GM21390 (cell line): ENCODE measurements at regions not wholly inside any gene's neighbourhood (a gene's known extent, or its start where the extent isn't known, plus 50 kb on each side); places are given as distances from the start of the nearest gene placed in this dataset.

ENCODE experiments used
- ATAC-seq: cut with Tn5 transposase; IDR thresholded peaks from one replicate; pipeline ENCODE4 v1.9.1; 2021; ENCODE audit not compliant: unreplicated experiment

DNA sequence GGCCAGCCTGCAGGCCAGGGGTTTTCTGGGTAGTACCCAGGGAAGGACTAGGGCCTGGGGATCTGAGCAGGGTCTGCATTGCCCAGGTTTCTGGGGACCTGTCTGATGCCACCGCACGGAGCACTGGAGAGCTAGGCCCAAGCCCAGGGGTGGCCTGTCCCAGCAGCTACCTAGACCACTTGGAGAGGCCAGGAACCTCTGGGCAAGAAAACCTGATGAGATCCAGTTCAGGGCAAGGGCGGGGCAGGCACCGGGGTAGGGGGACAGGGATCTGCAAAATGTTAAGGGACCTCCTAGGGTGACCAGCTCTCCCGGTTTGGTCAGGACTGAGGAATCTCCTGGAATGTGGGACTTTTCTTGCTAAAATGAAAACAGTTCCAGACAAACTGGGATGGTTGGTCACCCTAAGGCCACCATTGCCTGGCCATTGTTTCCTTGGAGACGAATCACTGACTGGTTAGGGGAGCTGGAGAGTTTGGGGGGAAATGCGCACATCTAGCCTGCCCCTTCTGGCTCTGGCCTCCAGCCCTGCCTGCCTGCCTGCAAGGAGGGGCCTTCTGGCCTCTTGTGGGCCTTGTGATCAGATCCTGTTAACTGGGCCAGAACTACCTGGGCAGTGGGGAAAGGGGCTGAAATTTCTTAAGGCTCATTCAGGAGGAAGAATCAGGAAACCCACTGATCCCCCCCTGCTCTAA lies 117.4 kb upstream of the TLE3 start:
- ATAC-seq, result no peak

DNA sequence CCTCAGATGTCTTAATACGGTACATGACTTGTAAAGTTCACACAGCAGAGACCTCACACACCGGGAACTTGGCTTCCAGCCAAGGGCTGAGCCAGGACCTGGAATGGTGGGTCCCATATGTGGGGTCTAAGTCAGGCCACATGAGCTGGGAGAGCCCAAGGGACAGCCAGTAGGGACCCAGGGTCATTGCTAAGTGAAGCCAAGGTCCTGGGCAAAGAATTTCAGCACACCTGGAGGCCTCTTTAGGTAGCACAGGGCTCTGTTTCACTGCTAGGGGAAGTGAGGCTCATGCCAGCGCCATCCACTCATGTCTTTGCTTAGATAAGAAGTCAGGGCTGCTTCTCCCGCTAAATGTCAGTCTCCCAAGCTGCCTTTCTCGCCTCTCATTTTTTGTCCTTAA lies 116.6 kb upstream of the TLE3 start:
- no peak for ATAC-seq

DNA sequence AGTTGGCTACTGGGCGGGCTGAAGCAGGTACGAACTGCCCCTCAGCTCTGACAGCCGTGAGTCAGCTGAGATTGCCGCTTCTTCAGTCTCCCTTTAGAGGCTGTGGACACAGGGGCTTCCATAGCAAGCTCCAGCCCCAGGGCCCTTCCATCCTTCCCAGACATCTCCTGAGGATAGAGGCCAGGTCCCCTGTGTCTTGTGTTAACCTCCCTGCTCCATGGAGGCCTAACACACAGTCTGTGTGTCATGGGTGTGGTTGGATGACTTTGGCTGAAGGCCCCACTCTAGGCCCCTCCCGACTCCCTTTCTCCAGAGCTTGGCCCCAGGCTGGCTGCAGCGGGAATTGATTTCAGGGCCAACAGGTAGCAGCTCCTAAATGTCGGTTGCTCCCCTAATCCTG lies 116.1 kb upstream of the TLE3 start:
- no peak for ATAC-seq

DNA sequence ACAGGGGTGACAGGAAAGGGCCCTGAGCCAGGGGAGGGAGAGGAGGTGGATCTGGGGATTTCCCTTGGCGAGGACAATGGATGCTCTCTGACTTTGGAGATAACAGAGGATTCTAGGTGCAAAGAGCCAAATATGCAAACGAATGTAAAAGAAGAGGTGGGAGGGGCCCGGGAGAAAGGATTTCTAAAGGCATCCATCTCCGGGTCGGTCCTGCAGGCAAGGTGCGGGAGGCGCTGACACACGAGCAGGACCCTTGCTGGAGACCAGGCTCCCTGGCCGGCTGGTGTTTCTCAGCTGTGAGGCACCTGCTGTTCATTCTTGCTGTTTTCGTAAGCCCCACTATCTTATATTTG lies 115.2 kb upstream of the TLE3 start:
- ATAC-seq, result no peak

DNA sequence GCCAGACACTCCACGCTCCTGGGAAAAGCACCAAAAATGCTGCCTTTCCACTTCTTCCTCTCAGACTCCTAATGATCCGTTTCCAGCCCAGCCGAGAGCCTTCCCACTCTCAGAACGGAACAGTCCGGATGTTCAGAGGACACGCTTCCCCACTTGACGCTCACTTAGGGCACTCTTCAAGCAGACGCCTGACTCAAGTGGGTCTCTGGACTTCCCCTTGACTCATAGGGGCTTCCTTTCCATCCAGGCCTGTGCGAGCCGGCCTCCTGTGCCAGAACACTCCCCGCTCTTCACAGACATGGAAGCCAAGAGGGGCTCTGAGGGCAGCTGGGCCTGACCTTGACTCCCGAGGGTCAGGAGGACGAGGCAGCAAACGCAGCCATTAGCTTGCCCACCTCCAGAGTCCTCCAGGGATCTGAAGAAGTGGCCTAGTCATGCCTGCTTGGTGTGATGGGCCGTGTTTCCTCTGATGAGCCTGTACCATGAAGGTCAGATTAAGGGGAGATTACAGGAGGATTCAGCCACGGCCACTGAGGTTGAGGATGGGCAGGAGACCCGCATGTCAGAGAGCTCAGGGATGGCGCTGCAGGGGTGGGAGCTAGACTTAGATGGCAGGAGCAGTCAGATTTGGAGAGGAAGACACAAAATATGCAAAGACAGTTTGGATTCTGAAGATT lies 114.7 kb upstream of the TLE3 start:
- ATAC-seq, result no peak

DNA sequence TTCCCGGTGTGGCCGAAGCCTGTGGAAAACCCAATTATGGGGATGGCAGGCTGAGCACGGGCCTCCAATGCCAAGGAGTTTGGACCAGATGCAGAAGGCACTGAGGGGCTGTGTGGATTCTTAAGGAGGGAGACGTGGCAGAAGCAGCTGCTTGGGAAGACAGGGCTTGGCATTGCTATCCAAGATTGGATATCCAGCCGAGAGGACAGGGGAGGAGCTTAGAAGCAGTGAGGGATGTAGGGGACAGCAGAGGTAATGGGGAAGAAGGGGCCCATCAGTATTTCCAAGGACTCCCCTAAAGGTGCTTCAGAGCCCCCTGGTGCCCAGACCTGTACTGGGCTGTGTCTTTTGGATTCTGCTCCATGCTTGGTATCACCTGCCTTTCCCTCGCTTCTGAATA lies 112.8 kb upstream of the TLE3 start:
- ATAC-seq, result no peak

DNA sequence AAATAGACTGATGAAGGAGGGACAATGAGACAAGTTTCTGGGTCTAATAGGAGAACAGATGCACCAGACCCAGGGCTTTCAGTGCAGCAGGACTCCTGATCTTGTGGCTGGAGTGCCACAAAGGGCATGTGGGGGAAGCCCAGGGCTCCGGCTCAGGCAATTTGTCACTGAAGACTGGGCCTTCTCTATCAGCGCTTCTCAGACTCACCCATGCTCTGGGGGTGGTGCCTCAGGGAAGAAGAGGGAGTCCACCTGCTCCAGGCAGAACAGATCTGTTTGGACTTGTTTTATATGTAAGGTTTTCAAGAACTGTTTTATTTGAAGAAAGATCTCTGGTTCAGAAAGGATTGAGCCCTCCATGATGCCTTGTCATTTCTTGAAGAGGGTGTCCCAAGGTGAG lies 112.4 kb upstream of the TLE3 start:
- ATAC-seq, result no peak

DNA sequence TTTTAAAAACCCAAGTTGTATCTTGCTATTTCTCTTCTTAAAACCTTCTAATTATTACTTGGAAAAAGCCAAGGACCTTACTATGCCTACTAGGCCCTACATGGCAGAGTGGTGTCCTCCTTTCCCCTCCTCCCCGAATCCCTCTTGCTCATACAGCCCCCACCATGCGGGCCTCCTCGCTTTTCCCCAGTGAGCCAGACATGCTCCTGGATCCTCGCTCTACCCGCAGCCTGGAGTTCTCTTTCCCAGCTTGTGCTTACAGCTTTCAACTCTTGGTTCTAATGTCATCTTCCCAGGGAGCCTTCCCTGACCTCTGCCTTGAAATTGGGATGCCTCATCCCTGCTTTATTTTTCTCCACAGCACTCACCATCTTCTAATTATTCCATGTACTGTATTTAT lies 111.8 kb upstream of the TLE3 start:
- no peak for ATAC-seq

DNA sequence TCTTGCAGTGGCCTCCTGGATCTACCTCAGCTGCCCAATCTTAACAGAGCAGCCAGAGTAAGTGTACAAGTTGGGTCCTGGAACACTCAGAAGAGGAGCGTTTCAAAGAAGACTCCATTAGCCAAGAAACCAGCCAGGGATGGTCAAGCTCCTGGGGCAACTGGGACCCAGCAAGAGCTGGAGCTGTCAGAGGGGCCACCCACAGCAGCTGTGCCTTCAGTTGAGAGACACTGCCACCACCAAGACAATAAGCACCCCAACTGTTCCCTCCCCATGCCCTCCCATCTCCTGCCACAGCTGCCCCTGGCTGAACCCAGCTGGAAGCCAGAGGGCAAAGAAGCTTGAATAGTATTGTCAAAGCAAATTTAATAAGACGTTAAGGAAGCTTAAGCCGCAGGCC lies 110.6 kb upstream of the TLE3 start:
- ATAC-seq, result no peak

DNA sequence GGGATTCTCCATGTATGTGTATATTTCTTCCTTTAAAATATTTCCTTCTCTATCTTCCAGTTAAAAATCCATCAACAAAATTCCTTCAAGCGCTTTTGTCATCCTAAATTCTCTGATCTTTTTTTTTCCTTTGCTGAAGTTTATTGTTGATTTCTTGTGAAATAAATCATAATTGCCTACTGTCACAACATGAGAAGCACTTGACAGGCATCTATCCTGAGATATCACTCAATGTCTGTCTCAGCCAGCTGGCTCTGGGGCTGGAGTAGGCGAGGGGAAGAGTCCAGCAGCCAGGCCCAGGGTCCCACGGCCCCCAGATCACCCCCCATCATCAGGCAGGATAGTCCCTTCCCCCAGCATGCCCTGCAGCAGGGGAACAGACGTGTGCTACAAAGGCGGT lies 109.0 kb upstream of the TLE3 start:
- ATAC-seq, result no peak

DNA sequence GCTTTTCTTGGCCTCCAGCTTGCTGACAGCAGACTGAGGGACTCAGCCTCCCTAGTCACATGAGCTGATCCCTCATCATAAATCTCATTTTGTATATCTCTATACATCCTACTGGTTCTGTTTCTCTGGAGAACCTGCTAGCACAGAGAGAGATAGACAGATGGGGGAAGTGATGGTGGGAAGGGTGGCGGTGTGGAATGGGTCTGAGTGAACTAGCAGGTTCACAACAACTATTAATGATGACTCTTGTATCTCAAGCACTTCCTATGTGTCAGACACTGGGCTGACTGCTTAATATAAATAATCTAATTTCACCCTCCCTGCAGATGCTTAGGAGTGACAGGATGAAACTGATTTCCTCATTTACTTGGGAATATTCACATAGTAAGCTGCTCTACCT lies 106.9 kb upstream of the TLE3 start:
- no peak for ATAC-seq

DNA sequence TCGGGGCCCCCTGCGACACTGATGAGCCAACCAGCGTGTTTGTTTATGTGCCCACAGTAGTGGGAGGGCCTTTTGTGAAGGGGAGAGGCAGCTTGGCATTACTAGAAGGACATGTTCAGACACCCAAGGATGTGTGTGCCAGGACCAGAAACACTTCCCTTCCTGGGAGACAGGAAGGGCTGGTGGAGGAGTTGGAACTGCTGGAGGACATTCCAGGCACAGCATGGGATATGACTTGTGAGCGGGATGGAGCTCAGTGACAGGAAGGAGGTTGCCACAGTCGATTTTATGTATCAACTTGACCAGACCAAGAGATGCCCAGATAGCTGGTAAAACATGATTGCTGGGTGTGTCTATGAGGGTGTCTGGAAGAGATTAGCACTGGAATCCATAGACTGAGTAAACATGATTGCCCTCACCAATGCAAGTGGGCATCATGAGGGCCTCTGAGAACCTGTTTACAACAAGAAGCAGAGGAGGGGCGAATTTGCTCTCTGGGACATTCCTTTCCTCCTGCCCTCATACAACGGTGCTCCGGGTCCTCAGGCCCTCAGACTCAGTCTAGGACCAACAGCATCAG lies 106.4 kb upstream of the TLE3 start:
- ATAC-seq, result no peak

DNA sequence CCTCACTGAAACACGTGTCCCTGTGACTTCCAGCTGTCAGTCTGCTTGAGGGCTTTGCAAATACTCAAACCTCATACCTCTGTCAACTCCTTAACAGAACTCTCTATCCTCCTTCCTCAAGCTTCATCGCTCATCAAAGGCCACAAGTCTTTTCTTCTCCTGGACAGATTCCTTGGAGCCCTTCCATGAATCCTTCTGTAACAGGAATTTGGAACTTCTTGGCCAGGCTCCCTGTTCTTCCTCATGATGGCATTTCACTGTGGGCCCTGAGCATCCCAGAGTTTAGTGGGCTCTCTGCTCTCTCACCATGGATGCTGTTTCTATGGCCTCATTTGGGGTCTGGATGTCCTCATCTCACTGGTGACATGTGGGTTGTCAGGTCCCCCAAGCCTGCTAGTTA lies 105.0 kb upstream of the TLE3 start:
- no peak for ATAC-seq

DNA sequence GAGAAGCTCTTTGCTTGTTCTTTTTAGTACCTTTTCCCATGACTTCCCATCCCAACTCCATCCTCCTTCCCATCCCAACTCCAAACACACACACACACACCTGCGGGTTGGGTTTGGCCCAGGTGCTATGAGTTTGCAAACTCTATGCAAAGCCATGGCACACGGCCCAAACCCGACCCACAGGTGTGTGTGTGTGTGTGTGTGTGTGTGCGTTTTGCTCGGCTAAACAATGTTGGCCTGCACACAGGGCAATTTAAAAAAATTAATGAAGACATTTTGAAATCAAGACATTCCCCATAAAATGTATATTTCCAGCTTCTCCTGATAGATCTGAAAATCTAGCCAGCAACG lies 103.7 kb upstream of the TLE3 start:
- no peak for ATAC-seq

DNA sequence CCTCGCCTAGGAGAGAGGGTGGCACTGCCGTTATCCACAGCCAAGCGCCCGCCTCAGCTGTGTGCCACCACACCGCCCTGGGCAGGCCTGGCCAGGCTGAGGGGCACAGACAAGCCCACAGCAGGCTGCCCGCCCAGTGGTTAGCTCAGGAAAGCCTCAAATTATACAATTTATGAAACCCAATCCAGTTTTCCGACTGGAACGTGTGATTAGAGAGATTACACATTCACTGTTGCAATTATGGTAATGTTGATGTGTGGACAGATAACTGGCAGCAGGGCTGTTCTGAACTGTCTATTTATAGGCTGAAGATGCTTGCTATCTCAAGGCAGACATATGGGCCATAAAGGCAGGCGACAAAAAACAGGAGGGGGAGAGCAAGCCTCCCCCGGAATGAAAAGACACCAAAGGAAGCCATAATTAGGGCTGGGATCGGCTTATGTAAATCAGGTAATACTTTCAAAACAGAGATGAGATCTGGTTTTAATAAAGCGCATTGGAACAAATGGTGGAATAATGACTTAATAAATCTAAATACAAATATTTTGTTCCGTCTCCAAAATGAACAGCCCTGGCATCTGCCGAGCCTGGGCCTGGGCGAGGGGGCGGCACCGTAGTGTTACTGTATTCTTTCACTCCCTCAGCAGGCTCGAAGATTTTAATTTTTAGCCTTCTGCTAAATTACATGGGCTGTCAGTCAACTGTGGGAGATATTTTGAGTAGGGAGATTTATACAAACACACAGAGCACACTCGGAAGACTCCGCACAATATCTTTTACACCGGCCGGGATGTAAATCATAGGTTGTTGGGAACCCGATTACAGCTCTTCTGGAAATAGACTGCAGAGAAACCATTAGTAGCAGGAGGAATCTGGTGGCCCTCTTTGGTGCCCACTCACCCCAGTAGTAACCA lies 103.1 kb upstream of the TLE3 start:
- ATAC-seq, result no peak

DNA sequence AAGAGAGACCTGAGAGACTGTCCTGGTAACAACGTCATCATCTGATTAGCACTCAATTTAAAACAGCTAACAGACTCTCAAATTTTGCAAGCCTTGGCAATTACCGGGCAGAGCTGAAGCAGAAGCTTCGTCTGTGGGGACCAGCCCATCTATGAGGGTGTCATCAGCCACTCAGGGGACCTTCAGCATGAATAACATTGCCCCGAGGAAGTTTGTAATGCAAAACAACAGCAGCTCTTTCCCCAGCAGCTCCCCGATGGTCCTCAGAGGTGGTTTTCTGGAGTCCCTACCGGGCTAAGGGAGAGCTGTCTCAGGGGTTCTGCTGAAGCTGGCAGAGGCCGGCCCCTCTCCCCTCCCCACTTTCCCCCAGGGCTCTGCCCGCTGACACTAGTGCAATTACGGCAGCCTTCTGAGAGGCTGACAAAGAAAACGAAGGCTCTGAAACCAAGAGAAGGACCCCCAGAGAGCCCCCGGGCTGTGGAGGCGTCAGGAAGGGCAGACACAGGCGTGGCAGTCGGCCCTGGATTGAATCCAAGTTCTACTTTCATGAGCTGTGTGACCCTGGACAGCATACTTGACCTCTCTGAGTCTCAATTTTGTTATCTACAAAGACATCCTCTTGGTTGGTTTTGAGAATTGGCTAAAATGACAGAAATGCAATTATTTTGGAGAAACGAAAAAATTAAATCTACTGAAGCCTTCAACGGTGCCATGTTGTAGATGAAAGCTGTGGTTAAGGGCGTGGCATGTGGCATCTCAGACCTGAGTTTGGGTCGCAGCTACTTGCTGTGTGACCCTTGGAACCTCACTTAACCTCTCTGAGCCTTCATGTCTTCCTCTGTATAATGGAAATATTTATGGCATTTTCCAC lies 102.1 kb upstream of the TLE3 start:
- no peak for ATAC-seq

DNA sequence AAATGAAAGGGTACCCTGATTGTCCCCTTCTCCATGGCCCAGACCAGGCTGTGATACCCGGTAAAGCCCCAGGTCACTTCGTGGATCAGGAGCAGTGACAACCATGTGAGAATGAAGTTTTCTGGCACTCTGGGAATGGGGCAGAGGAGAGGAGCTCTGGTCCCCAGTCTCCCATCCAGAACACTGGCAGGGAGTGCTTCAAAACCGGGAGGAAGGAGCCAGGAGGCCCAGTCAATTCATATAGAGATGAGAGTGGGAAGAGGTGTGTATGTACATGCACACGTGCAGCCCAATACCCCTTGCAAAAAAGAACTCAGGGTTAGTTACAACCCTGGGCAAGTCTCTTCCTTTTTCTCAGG lies 101.4 kb upstream of the TLE3 start:
- ATAC-seq, result no peak

DNA sequence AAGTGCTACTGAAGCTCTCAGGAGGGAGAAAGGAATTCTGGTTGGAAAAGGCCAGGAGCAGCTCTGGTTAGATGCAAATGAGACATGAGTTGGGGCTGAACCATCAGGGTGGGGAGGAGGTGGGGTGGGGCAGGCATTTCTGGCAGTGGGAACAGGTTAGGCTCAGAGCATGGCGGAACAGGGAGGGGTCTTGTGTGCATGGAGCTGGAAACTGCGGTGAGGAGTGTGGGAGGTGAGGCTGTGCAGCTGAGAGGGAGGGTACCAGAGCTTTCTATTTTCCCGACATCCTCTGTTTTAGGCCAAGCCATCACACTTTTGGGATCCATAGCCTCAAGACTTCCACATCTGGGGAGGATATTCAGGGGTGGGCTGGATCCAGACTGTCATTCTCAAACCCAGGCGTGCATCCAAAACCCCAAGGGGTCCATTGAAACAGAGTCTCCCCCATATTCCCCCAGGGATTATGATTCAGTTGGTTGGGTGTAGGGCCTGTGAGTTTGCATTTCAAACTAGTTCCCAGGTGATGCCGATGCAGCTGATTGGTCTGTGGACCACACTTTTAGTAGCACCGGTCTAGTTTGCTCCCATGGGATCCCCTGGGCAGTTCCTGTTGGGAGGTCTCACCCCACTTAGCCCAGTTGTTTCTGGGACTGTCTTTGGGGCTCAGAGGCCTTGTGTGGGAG lies 100.9 kb upstream of the TLE3 start:
- ATAC-seq, result no peak

DNA sequence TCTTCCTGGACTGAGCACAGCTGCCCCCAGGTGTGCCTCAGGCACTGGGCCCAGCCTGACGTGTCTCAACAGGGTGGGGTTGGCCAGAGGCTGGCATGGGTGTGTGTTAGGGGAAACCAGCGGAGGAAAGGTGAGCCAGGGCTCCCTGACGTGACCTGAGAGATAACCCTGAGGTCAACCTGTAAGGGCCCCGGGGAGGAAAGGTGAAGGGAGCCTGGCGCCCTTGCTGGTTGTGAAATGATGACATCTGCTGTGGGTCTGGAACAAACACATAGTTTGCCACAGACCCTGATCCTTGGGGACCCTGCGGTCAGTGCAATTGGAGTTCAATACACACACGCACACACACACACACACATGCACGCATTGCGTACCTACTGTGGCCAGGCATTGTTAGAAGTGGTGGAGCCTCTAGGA lies 100.2 kb upstream of the TLE3 start:
- ATAC-seq, result no peak

DNA sequence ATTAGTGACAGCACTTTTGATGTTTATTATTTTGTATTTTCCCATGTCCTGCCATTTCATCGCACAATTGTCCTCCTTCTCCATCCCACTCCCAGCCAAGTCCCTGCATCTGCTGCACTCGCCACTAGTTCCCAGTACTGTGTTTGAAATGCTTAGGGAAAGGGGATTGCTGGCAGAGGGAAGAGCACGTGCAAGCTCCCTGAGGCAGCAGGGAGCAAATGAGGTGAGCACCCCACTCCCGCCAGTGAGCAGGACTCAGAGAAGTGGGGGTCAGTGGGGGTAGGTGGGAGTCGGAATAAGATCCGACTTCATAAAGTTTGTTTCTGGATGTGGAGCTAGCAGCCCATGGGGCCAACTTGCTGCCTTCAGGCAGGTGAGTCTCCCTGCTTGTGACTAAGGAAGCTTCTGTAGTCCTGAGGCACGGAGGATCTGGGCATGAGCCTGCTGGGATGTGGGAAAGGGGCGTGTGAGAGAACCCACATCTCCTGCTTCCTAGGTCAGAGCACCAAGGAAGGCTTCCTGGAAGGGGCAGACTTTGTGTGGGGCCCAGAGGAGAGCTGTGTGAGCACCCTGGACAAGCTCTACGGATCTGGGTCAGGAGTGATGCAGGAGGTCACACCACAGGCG lies 99.7 kb upstream of the TLE3 start:
- ATAC-seq, result no peak
